ENCODE measurements at regions not wholly inside any gene's neighbourhood (a gene's known extent, or its start where the extent isn't known, plus 50 kb on each side); places are given as distances from the start of the nearest gene placed in this dataset.

DNA sequence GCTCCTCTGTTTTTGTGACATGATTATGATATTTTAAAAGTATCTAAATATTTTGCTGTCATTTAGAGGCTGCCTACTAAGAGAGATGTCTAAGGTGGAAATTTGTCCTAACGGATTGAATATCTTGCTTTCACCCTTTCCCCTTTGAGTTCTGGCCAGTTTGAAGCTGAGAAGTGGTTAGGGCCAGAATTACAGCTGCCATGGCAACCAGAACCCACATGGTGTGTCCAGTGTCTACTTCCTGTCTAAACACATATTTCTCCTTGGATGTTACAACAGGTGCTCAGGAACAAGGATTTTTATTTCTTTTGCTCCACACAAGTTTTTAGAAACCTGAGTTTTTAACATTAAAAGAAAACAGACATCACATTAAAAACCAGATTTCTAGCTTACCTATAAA is 335.1 kb upstream of the OR4E1 start:
- DNase-seq, result no peak

DNA sequence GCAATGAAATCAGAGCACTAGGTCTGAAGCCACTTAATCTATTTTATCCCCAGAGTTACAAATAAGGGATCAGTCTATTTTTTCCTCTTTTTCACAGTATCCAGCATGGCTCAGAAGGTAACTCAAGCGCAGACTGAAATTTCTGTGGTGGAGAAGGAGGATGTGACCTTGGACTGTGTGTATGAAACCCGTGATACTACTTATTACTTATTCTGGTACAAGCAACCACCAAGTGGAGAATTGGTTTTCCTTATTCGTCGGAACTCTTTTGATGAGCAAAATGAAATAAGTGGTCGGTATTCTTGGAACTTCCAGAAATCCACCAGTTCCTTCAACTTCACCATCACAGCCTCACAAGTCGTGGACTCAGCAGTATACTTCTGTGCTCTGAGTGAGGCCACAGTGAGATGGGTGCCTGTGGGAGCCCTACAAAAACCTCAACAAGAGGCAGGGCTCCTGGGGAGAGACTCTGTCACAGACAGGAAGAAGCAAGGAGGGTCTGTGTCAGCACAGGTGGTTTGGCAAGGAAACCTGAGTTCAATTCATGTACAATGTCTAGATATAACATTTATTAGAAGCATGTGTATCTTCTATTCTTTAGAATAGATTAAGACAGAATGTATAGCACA is 334.3 kb upstream of the OR4E1 start:
- no peak for DNase-seq

- peak; percentile 15 for DNase-seq
Measured at GRCh38 chr14:22007363-22007762, 333.7 kb upstream of the OR4E1 start.

DNA sequence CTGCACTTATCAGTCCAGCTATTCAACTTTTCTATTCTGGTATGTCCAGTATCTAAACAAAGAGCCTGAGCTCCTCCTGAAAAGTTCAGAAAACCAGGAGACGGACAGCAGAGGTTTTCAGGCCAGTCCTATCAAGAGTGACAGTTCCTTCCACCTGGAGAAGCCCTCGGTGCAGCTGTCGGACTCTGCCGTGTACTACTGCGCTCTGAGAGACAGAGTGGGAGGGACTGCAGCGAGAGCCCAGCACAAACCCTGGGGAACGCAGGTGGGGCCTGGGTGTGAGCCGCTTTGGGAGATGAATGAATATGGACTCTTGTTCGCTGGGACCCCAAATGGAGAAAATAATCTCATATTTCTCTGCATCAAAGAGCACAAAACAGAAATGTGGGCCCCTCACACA is 329.8 kb upstream of the OR4E1 start:
- DNase-seq, result no peak

DNA sequence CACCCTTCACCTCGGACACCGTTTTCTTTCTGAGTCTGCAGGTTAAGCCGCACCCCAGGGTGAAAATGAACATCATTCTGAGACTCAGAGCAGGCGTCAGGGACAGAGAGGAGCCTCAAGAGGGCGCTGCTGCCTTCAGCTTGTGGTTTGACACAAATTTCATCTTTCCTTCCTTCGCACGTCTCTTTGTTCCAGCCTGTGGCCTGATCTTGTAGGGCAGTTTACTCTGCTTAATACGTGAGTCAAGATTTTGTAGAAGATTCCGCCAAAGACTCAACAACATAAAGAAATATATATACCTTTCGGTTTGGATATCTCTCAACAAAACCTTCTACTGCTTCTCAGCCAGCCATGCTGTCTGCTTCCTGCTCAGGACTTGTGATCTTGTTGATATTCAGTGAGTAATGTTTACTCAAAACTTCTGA is 329.3 kb upstream of the OR4E1 start:
- peak; percentile 68 for DNase-seq

GRCh38 chr14:21999402-21999801 is 325.8 kb upstream of the OR4E1 start:
- peak; percentile 43 for DNase-seq

DNA sequence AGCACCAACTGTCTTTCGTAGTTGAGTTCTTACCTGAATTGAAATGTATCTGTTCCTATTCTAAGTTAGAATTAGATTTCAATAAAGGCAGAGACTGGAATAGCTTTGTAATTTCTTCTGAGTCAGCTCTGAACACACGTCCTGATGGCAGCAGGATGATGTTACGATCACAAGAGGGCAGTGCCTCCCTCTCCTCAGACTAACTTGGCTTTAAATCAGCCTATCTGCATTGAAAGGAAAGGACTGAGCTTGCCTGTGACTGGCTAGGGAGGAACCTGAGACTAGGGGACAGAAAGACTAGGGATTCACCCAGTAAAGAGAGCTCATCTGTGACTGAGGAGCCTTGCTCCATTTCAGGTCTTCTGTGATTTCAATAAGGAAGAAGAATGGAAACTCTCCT is 323.7 kb upstream of the OR4E1 start:
- peak; percentile 67 for DNase-seq

DNA sequence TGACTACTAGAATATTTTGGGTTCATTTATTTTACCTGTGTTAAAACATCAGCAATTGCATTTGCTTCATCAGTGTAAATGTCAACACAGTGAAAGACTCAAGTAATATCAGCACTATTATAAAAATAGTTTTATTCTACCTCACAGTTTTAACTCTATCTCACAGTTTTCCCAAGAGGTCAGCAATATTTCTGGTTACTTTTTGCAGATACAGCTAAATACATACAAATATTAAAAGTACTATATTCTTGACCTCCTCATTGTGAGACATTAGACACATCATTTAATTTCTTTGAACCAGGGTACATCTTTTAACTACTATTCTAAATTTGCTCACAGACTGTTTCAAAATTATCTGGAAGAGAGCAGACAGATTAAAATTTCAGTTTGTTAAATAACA is 321.7 kb upstream of the OR4E1 start:
- DNase-seq, result no peak

GRCh38 chr14:21993837-21994236 is 320.2 kb upstream of the OR4E1 start:
- DNase-seq, result no peak

GRCh38 chr14:21993070-21993469 is 319.5 kb upstream of the OR4E1 start:
- DNase-seq, result no peak

DNA sequence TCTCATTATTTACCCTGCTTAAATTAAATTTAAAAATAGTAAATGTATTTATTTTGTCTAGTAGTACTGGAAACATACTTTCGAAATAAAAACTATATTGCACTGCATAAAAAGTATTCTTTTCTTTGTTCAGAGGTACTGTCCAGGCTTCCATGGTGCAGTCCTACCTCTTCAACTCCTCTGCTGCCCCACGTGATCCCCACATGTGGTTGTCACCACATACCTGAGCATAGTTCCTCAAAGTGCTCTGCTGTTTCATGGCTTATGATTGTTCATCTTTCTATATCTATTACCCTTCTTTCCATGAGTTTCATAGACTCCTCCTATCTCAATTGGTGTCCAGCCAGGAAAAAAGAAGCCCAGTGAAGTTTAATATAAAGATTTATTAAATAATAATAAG is 317.5 kb upstream of the OR4E1 start:
- no peak for DNase-seq

DNA sequence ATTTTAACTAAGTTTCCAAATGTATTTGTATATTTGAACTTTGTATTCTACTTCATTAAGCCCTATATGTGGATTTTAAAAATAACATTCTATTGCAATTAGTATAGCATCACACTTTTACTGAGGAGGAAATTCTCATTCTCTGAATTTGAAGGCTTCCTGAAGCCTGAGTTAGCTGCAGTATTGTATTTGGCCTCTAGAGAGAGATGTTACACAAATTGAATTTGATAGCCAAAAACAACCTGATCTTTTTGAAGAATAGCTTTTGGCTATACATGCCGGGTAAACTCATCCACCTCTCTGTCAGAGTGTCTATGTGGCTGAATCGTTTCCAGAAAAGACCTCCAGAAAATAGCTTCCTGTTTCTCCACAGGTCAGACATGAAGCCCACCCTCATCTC is 316.5 kb upstream of the OR4E1 start:
- no peak for DNase-seq

- DNase-seq, result no peak
Measured at GRCh38 chr14:21989090-21989489, 315.5 kb upstream of the OR4E1 start.

GRCh38 chr14:21988413-21988812 is 314.8 kb upstream of the OR4E1 start:
- no peak for DNase-seq

DNA sequence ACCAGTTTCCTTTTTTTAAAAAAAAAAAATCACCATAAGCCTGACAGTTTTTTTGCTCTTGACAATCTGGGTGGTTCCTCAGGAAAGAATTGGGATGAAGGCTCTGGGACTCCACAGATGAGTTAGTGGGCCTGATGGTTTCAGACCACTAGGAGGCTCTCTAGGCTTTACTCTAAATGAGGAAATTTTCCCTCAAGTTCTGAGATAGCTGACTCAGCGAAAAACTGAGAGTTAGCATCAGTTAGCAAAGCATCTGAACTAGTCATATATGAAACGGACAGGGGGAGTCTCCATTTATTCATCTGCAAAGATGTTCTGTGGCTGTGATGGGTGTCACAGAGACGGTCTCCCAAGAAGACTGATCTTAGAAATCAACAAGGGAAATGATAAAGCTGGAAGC is 314.3 kb upstream of the OR4E1 start:
- no peak for DNase-seq

GRCh38 chr14:21985081-21985480 is 311.5 kb upstream of the OR4E1 start:
- DNase-seq, result no peak

GRCh38 chr14:21978999-21979314 is 305.3 kb upstream of the OR4E1 start:
- DNase-seq, result no peak

GRCh38 chr14:21978184-21978998 is 304.8 kb upstream of the OR4E1 start:
- peak; percentile 68 for DNase-seq

- peak; percentile 30 for DNase-seq
Measured at GRCh38 chr14:21974741-21975140, 301.1 kb upstream of the OR4E1 start.

GRCh38 chr14:21965042-21965441 is 291.4 kb upstream of the OR4E1 start:
- DNase-seq, result peak; percentile 67

GRCh38 chr14:21964180-21964579 is 290.6 kb upstream of the OR4E1 start:
- no peak for DNase-seq

- no peak for DNase-seq
Measured at GRCh38 chr14:21960636-21961035, 287.0 kb upstream of the OR4E1 start.

DNA sequence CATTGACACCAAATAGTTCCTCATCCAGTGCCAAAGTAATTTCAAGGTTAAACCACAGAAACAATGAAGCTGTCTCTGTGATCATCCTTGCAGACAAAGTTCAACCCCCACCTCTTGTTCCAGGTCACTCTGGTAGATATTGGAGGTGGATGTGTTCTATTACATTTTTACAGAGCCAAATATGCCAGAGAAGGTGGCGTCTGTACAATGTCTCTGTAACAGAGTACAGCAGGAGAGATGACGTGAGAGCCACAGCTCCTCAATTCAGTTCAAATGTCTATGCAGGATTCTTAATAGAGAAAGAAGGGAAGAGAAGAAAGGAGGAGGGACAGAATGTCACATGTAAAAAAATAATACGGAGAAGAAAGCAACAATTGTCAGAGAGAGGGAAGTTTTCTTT is 268.3 kb upstream of the OR4E1 start:
- no peak for DNase-seq

DNA sequence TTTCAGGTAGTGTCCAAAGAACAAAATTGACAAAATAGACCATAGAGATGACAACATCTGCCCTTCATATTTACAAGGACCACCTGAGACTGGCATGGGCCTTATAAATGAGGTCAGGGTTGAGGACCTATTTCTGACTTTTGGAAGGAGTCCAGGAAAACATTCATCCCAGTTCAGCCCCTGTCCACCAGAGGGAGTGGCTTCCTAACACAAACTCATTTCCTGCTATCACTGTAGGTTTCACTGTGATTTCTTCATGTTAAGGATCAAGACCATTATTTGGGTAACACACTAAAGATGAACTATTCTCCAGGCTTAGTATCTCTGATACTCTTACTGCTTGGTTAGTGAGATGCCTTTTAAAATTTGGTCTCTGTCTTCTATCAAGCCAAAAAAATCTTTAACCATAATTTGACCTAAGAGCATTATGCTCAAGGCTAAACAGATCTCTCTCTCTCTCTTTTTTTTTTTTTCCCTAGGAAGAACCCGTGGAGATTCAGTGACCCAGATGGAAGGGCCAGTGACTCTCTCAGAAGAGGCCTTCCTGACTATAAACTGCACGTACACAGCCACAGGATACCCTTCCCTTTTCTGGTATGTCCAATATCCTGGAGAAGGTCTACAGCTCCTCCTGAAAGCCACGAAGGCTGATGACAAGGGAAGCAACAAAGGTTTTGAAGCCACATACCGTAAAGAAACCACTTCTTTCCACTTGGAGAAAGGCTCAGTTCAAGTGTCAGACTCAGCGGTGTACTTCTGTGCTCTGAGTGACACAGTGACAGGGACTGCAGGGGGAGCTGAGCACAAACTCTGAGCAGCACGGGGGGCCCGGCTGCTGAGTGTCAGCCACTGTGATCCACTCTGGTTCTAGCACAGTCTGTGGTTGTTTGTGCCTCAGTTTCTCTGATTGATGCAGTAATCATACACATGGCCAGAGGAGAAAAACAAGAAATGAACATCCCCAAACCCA is 267.6 kb upstream of the OR4E1 start:
- peak; percentile 52 for DNase-seq
